Islet precursor cell (in vitro differentiated cells): ENCODE measurements at regions not wholly inside any gene's neighbourhood (a gene's known extent, or its start where the extent isn't known, plus 50 kb on each side); places are given as distances from the start of the nearest gene placed in this dataset.
"Not testable (repeated sequence)": the region's sequence is repeated elsewhere in the genome, so short reads cannot be mapped to it uniquely, and the experiment has no call there.

Experiments used
- DNase-seq: peaks from one replicate; pipeline ENCODE4 v3.0.0-alpha.2; 2018

GRCh38 chr10:120760253-120760652 lies 90.9 kb upstream of the WDR11 start:
- no peak for DNase-seq

- DNase-seq = no peak
Observed at GRCh38 chr10:120761951-120762350, 89.2 kb upstream of the WDR11 start.

DNA sequence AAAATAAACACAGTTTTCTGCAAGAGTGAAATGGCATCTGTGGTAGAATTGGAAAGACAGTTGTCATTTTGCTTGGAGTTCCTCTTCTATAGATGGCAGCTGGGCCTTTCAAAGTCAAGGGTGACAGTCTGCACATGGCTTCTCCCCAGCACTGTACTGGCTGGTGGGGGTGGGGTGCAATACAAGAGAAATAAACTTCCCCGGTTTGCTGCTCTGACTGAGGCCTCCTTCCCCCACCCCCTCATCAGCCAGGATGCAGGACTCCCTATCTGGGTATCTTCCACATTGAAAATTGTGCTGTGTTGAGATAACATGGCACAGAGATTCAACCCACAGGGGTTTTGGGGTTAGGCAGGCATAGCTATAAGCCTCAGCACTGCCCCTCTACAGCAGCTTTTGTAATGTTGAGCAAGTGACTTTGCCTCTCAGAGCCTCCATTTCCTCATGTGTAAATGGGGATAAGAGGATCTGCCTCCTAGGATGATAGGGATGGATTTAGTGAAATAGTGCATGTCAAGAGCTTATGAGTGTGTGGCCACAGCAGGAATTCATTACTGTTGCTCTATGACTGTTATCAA lies 85.8 kb upstream of the WDR11 start:
- no peak for DNase-seq

DNA sequence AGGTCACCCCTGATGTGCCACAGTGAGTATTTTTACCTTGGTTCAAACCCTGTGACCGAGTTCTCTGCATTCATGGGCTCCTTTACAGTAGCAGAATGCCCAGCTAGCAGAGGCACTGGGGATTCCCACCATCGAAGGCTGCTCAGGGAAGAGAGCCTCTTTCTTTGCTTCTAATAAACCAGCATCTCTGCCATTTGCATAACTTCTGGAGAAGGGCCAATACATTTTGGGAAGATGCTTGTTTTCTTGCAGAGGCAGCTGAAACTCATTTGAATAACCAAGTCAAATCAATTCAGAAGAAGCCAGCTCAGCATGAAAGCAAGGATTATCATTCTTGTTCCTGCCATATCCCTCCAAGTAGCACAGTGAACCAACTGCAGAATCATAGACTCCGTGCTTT lies 82.9 kb upstream of the WDR11 start:
- no peak for DNase-seq

DNA sequence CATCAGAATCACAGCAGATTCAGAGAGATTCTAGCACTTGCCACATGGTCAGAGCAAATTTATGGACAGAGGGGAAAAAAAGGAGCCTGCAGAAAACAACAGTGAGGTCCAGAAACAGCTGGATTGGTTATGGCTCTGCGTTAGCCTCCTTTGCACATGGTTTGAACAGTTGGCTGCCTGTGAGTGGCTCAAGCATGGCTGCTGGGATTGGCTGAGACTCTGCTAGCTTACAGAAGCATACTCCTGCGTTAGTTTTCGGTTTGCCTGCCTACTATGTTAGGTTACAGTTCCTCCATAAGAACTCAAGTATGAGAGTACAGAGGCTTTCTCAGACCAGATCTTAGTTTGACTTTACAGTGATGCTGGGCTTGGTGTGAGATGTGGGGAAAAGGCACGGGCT lies 80.7 kb upstream of the WDR11 start:
- DNase-seq = peak; percentile 23

DNA sequence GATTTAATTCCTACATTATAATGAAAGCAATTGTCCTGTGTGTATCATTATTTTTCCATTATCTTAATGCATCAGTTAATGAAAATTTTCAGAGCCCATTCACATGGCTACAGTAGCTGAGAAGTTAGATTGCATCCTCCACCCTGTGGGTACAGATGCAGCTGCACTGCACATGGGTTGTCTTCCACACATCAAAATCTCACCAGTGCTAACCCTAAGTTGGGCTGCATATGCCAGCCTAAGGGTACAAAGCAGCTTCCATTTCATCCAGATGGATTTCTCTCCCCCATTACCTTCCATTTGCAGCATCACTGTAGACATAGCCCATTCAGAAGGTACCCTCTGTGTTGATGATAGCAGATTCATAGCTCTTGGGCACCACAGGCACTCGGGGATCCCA lies 74.7 kb upstream of the WDR11 start:
- no peak for DNase-seq

DNA sequence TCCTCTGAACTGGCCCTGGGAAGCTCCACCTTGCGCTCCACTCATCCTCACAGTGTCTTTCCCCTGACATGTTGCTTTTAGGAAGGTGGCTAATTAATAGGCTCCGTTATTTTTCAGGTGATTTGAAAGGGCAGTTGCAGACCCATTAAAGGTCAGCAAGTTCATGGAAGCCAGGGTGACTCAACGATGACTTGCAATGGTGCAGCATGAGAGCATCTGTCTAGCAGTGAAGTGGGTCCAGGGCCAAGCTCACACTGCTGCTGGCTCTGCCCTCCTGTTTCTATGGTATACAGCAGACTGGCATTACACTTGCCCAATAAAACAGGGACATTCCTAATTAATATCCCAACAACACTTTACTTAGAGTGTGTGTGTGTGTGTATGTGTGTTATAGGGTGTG lies 68.8 kb upstream of the WDR11 start:
- peak; percentile 23 for DNase-seq

DNA sequence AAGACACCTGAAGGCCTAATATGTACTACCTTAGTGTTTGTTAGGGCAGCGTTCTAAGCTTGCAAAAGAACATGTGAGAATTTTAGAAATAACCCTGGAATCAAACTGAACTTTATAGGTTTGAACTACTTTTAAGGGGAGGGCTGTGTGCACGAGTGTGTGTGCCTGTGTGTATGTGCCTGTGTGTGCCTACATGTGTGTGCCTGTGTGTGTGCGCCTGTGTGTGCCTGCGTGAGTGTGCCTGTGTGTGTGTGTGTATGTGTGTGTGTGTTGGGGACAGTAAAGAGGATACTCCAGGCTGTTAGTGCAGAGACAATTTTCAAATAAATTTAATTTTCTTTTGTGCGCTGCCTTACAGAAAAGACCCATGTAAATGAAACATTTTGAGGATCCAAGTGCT lies 68.1 kb upstream of the WDR11 start:
- peak; percentile 21 for DNase-seq

DNA sequence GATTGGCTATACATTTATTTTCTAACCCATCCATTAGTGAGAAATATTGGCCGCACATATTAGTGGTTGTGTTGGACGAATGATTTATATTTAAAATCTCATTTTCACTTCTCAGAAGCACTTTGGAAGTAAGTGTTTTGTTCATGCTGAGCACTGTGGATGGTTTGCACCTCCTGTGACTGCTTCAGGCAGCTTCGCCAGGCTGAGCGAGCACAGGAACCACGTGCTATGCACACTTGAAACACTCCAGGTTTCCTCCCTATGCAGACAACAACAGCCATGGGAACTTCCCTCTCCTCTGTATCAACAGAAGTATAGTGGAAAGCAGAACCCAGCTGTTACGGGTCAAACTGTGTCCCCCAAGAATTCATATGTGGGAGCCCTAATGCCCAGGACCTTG lies 67.3 kb upstream of the WDR11 start:
- peak; percentile 14 for DNase-seq

GRCh38 chr10:120788771-120789170 lies 62.4 kb upstream of the WDR11 start:
- peak; percentile 24 for DNase-seq

GRCh38 chr10:120789303-120790203 lies 61.6 kb upstream of the WDR11 start:
- peak; percentile 20 for DNase-seq

GRCh38 chr10:120791316-120791715 lies 59.8 kb upstream of the WDR11 start:
- DNase-seq = no peak

- DNase-seq = no peak
Observed at GRCh38 chr10:120793088-120793487, 58.1 kb upstream of the WDR11 start.

DNA sequence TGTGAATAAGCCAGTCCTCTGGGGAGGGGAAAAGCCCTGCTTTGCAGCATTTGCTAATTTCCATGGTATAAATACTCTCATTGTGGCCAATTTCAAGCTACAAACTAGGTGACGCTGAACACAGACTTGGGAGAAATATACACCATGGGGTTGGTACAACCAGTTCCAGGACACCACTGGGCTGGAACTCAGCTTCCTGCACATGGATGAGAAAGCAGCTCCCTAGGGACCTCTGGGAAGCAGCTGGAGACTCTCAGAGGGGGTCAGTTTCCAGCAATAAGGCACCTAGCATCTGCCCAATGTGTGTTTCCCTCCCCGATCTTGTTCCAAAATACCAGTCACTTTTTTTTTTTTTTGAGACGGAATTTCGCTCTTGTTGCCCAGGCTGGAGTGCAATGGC lies 56.8 kb upstream of the WDR11 start:
- no peak for DNase-seq

DNA sequence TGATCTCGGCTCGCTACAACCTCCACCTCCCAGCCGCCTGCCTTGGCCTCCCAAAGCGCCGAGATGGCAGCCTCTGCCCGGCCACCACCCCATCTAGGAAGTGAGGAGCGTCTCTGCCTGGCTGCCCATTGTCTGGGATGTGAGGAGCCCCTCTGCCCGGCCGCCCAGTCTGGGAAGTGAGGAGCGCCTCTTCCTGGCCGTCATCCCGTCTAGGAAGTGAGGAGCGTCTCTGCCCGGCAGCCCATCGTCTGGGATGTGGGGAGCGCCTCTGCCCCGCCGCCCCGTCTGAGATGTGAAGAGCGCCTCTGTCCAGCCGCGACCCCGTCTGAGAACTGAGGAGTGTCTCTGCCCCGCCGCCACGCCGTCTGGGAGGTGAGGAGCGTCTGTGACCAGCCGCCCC lies 52.9 kb upstream of the WDR11 start:
- DNase-seq = not testable (repeated sequence)

DNA sequence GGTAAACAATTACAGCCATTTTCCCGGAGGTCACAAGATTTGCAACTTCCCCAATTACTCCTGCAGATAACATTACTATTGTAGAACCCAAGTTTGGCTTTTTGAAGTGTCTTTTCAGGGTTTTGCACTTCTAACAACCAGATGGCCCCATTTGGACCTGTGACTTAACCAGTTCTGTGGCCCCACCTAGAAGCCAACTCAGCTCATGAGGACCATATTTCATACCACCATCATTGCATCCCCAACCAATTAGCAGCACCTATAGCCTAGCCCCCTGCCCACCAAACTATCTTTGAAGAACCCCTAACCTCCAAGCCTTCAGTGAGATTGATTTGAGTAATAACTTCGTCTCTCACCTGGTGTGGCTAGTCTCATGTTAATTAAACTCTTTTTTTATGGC lies 51.3 kb upstream of the WDR11 start:
- no peak for DNase-seq

- DNase-seq = no peak
Observed at GRCh38 chr10:120800528-120801323, 50.4 kb upstream of the WDR11 start.
